Neural cell (in vitro differentiated cells): ENCODE measurements at regions not wholly inside any gene's neighbourhood (a gene's known extent, or its start where the extent isn't known, plus 50 kb on each side); places are given as distances from the start of the nearest gene placed in this dataset.

Source experiments
- H2AFZ ChIP-seq: fragments of 200-600, 300-800 bp; sonication (generic), shearing (Covaris generic); 2 replicates; pipeline ENCODE4 v1.6.0; 2014; ENCODE audit warnings: low read depth, mild to moderate bottlenecking, antibody characterized with exemption, low read length, moderate library complexity
- H3F3A ChIP-seq: fragments of 200-600 bp; shearing (Covaris generic); 2 replicates; pipeline ENCODE4 v1.6.1; 2016; ENCODE audit warnings: mild to moderate bottlenecking, moderate library complexity, mixed read lengths, antibody characterized with exemption, low read length; ENCODE audit not compliant: insufficient read depth, poor library complexity, severe bottlenecking
- H3K27ac ChIP-seq: fragments of 200-600, 300-800 bp; sonication (generic), shearing (Covaris generic); 2 replicates; pipeline ENCODE4 v1.5.1; 2014; ENCODE audit warnings: mild to moderate bottlenecking, low read length, moderate library complexity
- H3K27me3 ChIP-seq: fragments of 300-800, 200-600 bp; sonication (generic), shearing (Covaris generic); 2 replicates; pipeline ENCODE4 v1.6.0; 2014; ENCODE audit warnings: mild to moderate bottlenecking, low read depth, low read length, moderate library complexity; ENCODE audit not compliant: insufficient read depth
- H3K36me3 ChIP-seq: fragments of 300-800, 200-600 bp; sonication (generic), shearing (Covaris generic); 2 replicates; pipeline ENCODE4 v1.5.1; 2014; ENCODE audit warnings: mild to moderate bottlenecking, antibody characterized with exemption, low read length, moderate library complexity; ENCODE audit not compliant: insufficient read depth
- H3K4me2 ChIP-seq: fragments of 300-800, 200-600 bp; sonication (generic), shearing (Covaris generic); 2 replicates; pipeline ENCODE4 v1.6.0; 2014; ENCODE audit warnings: mild to moderate bottlenecking, low read length
- H3K4me3 ChIP-seq: fragments of 300-800, 200-600 bp; sonication (generic), shearing (Covaris generic); 2 replicates; pipeline ENCODE4 v1.5.1; 2014; ENCODE audit warnings: mild to moderate bottlenecking, low read length, moderate library complexity
- H3K79me2 ChIP-seq: fragments of 200-600 bp; shearing (Covaris generic); replicated peaks from 2 replicates; pipeline ENCODE4 v1.6.0; 2014; ENCODE audit warnings: mild to moderate bottlenecking, low read length, moderate library complexity; ENCODE audit not compliant: insufficient read depth
- H3K9ac ChIP-seq: fragments of 300-800, 200-600 bp; sonication (generic), shearing (Covaris generic); 2 replicates; pipeline ENCODE4 v1.6.1; 2016; ENCODE audit warnings: mild to moderate bottlenecking, low read length, mixed read lengths
- H3K9me2 ChIP-seq: fragments of 200-600 bp; shearing (Covaris generic); 2 replicates; pipeline ENCODE4 v1.6.1; 2016; ENCODE audit warnings: mild to moderate bottlenecking, low read length, mixed read lengths; ENCODE audit not compliant: insufficient read depth
- H3K9me3 ChIP-seq: fragments of 200-600, 300-800 bp; sonication (generic), shearing (Covaris generic); 2 replicates; pipeline ENCODE4 v1.6.1; 2016; ENCODE audit warnings: mild to moderate bottlenecking, mixed run types, low read length, moderate library complexity, mixed read lengths
- H4K20me1 ChIP-seq: fragments of 200-600 bp; shearing (Covaris generic); 2 replicates; pipeline ENCODE4 v1.6.1; 2016; ENCODE audit warnings: mild to moderate bottlenecking, mixed run types; ENCODE audit not compliant: insufficient read depth
- CTCF ChIP-seq: fragments of 450-650 bp; IDR thresholded peaks from 2 replicates; pipeline ENCODE4 v1.5.1; 2014; ENCODE audit warnings: antibody characterized with exemption, mild to moderate bottlenecking, moderate library complexity; ENCODE audit not compliant: poor library complexity, severe bottlenecking
- EP300 ChIP-seq: fragments of 450-650 bp; conservative IDR thresholded peaks from 2 replicates; pipeline ENCODE4 v1.6.1; 2014; ENCODE audit warnings: antibody characterized with exemption, mild to moderate bottlenecking, moderate library complexity; ENCODE audit not compliant: poor library complexity, severe bottlenecking
- EZH2 ChIP-seq: fragments of 200-600, 300-800 bp; shearing (Covaris generic), sonication (generic); IDR thresholded peaks from 2 replicates; pipeline ENCODE4 v1.6.1; 2014; ENCODE audit warnings: antibody characterized with exemption, low read length, borderline replicate concordance, mild to moderate bottlenecking; ENCODE audit not compliant: insufficient read depth, poor library complexity, severe bottlenecking
- MXI1 ChIP-seq: fragments of 450-650 bp; conservative IDR thresholded peaks from 2 replicates; pipeline ENCODE4 v1.6.1; 2014; ENCODE audit warnings: antibody characterized with exemption, mild to moderate bottlenecking; ENCODE audit not compliant: poor library complexity, severe bottlenecking
- POLR2AphosphoS5 ChIP-seq: IDR thresholded peaks from 2 replicates; pipeline ENCODE4 v1.6.1; 2012
- RAD21 ChIP-seq: fragments of 450-650 bp; conservative IDR thresholded peaks from 2 replicates; pipeline ENCODE4 v1.6.1; 2014; ENCODE audit warnings: antibody characterized with exemption, mild to moderate bottlenecking, moderate library complexity
- REST ChIP-seq: IDR thresholded peaks from 2 replicates; pipeline ENCODE4 v1.6.1; 2012; ENCODE audit warnings: borderline replicate concordance
- SMC3 ChIP-seq: fragments of 450-650 bp; conservative IDR thresholded peaks from 2 replicates; pipeline ENCODE4 v1.6.1; 2014; ENCODE audit warnings: antibody characterized with exemption, mild to moderate bottlenecking, moderate library complexity; ENCODE audit not compliant: poor library complexity
- TAF1 ChIP-seq: IDR thresholded peaks from 2 replicates; pipeline ENCODE4 v1.6.1; 2012; ENCODE audit warnings: low read depth

GRCh38 chr1:94694226-94694915, 125.8 kb upstream of the SLC44A3 start:
- Histone ChIP-seq H3K27me3 (no peaks in the 10 kb centered on the region), H3K4me2 (no peak overlapping the region), H3K9ac (no peak overlapping the region), H3F3A (no peaks in the 10 kb centered on the region), H3K9me3 (no peaks in the 10 kb centered on the region), H3K4me3 (no peak overlapping the region), H2AFZ (no peak overlapping the region), H3K36me3 (no peaks in the 10 kb centered on the region), H3K9me2 (no peaks in the 10 kb centered on the region), H4K20me1 (no peaks in the 10 kb centered on the region), H3K27ac (no peak overlapping the region), H3K79me2 (no peaks in the 10 kb centered on the region)
- TF ChIP-seq POLR2AphosphoS5, result no peak
- no peak for TF ChIP-seq RAD21

- Histone ChIP-seq H3F3A (no peaks in the 10 kb centered on the region), H3K4me2 (no peak overlapping the region), H3K36me3 (no peaks in the 10 kb centered on the region), H4K20me1 (no peaks in the 10 kb centered on the region), H3K27me3 (no peaks in the 10 kb centered on the region), H2AFZ (no peak overlapping the region), H3K4me3 (no peak overlapping the region), H3K9ac (no peak overlapping the region), H3K9me2 (no peaks in the 10 kb centered on the region), H3K9me3 (no peaks in the 10 kb centered on the region), H3K79me2 (no peaks in the 10 kb centered on the region), H3K27ac (no peak overlapping the region)
- TF ChIP-seq CTCF (no peak), EP300 (no peak), POLR2AphosphoS5 (no peak), MXI1 (no peak), RAD21 (no peak), SMC3 (no peak), REST (no peak), EZH2 (no peak), TAF1 (no peak)
Observed at GRCh38 chr1:94693435-94693834, 126.7 kb upstream of the SLC44A3 start.
